ENCODE measurements at regions not wholly inside any gene's neighbourhood (a gene's known extent, or its start where the extent isn't known, plus 50 kb on each side); places are given as distances from the start of the nearest gene placed in this dataset.

- WGBS, 2 experiments (ENCODE audit: insufficient coverage in 2 of 2) = 88 to 92% methylated on average over 9 to 11 of the region's 11 CpGs
- H3K36me3 ChIP-seq (ENCODE audit: control insufficient read depth, insufficient read depth, low read length) = no peaks in the 10 kb centered on the region
- H3K9me3 ChIP-seq (ENCODE audit: control insufficient read depth, low read length) = no peaks in the 10 kb centered on the region
- H3K27ac ChIP-seq (ENCODE audit: low read depth, low read length, severe bottlenecking) = no peak overlapping the region
- H3K4me1 ChIP-seq (ENCODE audit: control insufficient read depth, insufficient read depth, low read length, poor library complexity, severe bottlenecking) = peaks cover 2% of the 10 kb centered on the region
- H3K4me3 ChIP-seq (ENCODE audit: extremely low read depth, insufficient read depth, low read length, poor library complexity, severe bottlenecking) = no peak overlapping the region
These were observed 273.9 kb upstream of the IRX2 start for GRCh38 chr5:3025392-3025791.

DNA sequence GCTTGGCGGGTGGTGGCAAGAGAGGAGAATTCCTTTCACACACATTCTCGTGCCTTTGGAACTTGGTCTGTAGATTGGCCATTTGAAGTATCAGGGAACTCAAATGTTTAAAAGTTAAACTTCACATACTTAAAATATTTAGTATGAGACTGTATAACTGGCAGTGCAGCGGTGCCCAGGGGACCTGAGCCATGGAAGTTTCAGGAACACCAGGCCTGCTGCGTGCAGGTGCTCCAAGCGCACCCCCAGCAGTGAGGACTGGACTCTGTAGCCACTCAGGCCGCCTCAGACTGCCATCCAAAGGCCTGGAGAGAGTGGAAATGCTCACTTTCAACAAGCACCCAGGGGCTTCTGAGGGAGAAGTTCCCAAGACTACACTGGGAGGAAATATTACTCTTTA, 273.5 kb upstream of the IRX2 start:
- no peaks in the 10 kb centered on the region for H3K9me3 ChIP-seq (ENCODE audit: control insufficient read depth, low read length)
- WGBS, 2 experiments (ENCODE audit: insufficient coverage in 2 of 2) = 89 to 100% methylated on average over 4 of the region's 6 CpGs
- H3K4me3 ChIP-seq (ENCODE audit: extremely low read depth, insufficient read depth, low read length, poor library complexity, severe bottlenecking) = no peak overlapping the region
- H3K4me1 ChIP-seq (ENCODE audit: control insufficient read depth, insufficient read depth, low read length, poor library complexity, severe bottlenecking) = peaks cover 2% of the 10 kb centered on the region
- no peak overlapping the region for H3K27ac ChIP-seq (ENCODE audit: low read depth, low read length, severe bottlenecking)
- no peaks in the 10 kb centered on the region for H3K36me3 ChIP-seq (ENCODE audit: control insufficient read depth, insufficient read depth, low read length)

- no peak overlapping the region for H3K27ac ChIP-seq (ENCODE audit: low read depth, low read length, severe bottlenecking)
- H3K4me1 ChIP-seq (ENCODE audit: control insufficient read depth, insufficient read depth, low read length, poor library complexity, severe bottlenecking) = peaks cover 2% of the 10 kb centered on the region
- no peak overlapping the region for H3K4me3 ChIP-seq (ENCODE audit: extremely low read depth, insufficient read depth, low read length, poor library complexity, severe bottlenecking)
- H3K9me3 ChIP-seq (ENCODE audit: control insufficient read depth, low read length) = no peaks in the 10 kb centered on the region
- no peaks in the 10 kb centered on the region for H3K36me3 ChIP-seq (ENCODE audit: control insufficient read depth, insufficient read depth, low read length)
- WGBS, 2 experiments (ENCODE audit: insufficient coverage in 2 of 2) = 80 to 82% methylated on average over 2 to 5 of the region's 9 CpGs
These were observed 273.1 kb upstream of the IRX2 start for GRCh38 chr5:3024554-3024953.

DNA sequence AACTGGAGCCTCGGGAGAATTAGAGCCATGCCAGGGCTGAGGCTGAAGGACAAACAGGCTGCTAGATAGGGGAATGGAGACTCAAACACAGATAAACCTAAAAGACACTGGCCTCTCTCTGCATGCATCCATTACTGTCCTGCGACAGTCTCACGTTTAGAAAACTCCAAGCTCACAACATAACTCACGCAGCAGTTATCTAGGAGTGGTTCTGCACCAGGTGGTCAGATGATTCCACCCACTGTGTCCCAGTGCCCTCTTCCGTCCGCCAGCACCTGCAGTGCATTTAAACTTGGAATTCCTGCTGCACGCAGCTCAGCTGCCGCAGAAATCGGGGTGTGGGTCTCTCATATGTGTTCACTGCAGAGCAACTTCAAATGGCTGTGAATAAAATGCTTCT, 272.6 kb upstream of the IRX2 start:
- 86 to 90% methylated on average over 9 of the region's 9 CpGs for WGBS, 2 experiments (ENCODE audit: insufficient coverage in 2 of 2)
- Histone ChIP-seq H3K36me3 (ENCODE audit: control insufficient read depth, insufficient read depth, low read length) (no peaks in the 10 kb centered on the region), H3K4me3 (ENCODE audit: extremely low read depth, insufficient read depth, low read length, poor library complexity, severe bottlenecking) (no peak overlapping the region), H3K27ac (ENCODE audit: low read depth, low read length, severe bottlenecking) (no peak overlapping the region), H3K4me1 (ENCODE audit: control insufficient read depth, insufficient read depth, low read length, poor library complexity, severe bottlenecking) (peaks cover 2% of the 10 kb centered on the region), H3K9me3 (ENCODE audit: control insufficient read depth, low read length) (no peaks in the 10 kb centered on the region)

GRCh38 chr5:3023656-3024055, 272.2 kb upstream of the IRX2 start:
- Histone ChIP-seq H3K9me3 (ENCODE audit: control insufficient read depth, low read length) (no peaks in the 10 kb centered on the region), H3K4me3 (ENCODE audit: extremely low read depth, insufficient read depth, low read length, poor library complexity, severe bottlenecking) (no peak overlapping the region), H3K27ac (ENCODE audit: low read depth, low read length, severe bottlenecking) (no peak overlapping the region), H3K4me1 (ENCODE audit: control insufficient read depth, insufficient read depth, low read length, poor library complexity, severe bottlenecking) (peaks cover 2% of the 10 kb centered on the region), H3K36me3 (ENCODE audit: control insufficient read depth, insufficient read depth, low read length) (no peaks in the 10 kb centered on the region)
- 79 to 96% methylated on average over 7 to 12 of the region's 12 CpGs for WGBS, 2 experiments (ENCODE audit: insufficient coverage in 2 of 2)

- 85 to 100% methylated on average over 2 to 4 of the region's 5 CpGs for WGBS, 2 experiments (ENCODE audit: insufficient coverage in 2 of 2)
- Histone ChIP-seq H3K27ac (ENCODE audit: low read depth, low read length, severe bottlenecking) (no peak overlapping the region), H3K4me1 (ENCODE audit: control insufficient read depth, insufficient read depth, low read length, poor library complexity, severe bottlenecking) (peaks cover 2% of the 10 kb centered on the region), H3K9me3 (ENCODE audit: control insufficient read depth, low read length) (no peaks in the 10 kb centered on the region), H3K4me3 (ENCODE audit: extremely low read depth, insufficient read depth, low read length, poor library complexity, severe bottlenecking) (no peak overlapping the region), H3K36me3 (ENCODE audit: control insufficient read depth, insufficient read depth, low read length) (no peaks in the 10 kb centered on the region)
These were observed 271.2 kb upstream of the IRX2 start for GRCh38 chr5:3022665-3023064.

DNA sequence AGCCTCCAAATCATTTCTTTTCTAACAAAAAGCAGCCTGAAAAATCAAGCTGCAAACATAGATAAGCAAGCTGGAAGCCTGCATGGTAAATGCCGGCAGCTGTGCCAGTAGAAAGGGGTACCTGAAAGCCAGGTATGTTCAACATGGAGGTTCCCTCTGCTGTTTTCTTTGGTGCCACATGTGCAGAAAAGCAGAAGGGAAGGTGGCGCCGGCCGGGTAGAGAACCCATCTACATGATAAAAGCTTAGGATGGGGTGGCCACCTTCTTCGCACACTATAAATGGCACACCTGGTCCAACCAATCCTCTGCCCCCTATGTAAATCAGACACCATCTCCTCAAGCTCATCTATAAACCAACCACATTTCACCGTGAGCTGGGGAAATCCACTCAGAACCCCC, 268.9 kb upstream of the IRX2 start:
- WGBS, 2 experiments (ENCODE audit: insufficient coverage in 2 of 2) = 95 to 100% methylated on average over 1 to 4 of the region's 6 CpGs
- Histone ChIP-seq H3K36me3 (ENCODE audit: control insufficient read depth, insufficient read depth, low read length) (no peaks in the 10 kb centered on the region), H3K9me3 (ENCODE audit: control insufficient read depth, low read length) (no peaks in the 10 kb centered on the region), H3K27ac (ENCODE audit: low read depth, low read length, severe bottlenecking) (no peak overlapping the region), H3K4me3 (ENCODE audit: extremely low read depth, insufficient read depth, low read length, poor library complexity, severe bottlenecking) (no peak overlapping the region), H3K4me1 (ENCODE audit: control insufficient read depth, insufficient read depth, low read length, poor library complexity, severe bottlenecking) (no peaks in the 10 kb centered on the region)

DNA sequence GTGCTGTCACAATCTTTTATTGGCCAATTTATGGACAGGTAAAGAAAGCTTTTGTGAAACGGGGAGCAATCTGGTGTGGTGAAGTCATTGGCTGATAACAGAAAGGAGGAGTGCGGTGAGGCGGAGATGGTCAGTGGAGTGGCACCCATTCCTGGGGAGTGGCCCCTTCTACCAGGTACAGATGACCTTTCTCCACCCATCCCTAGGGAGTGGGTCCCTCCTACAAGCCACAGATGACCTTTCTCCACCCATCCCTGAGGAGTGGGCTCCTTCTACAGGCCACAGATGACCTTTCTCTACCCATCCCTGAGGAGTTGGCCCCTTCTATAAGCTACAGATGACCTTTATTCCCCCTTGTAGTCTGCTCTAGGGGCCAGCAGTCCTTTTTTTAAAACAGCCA, 267.6 kb upstream of the IRX2 start:
- Histone ChIP-seq H3K27ac (ENCODE audit: low read depth, low read length, severe bottlenecking) (no peak overlapping the region), H3K4me3 (ENCODE audit: extremely low read depth, insufficient read depth, low read length, poor library complexity, severe bottlenecking) (no peak overlapping the region), H3K9me3 (ENCODE audit: control insufficient read depth, low read length) (no peaks in the 10 kb centered on the region), H3K36me3 (ENCODE audit: control insufficient read depth, insufficient read depth, low read length) (no peaks in the 10 kb centered on the region), H3K4me1 (ENCODE audit: control insufficient read depth, insufficient read depth, low read length, poor library complexity, severe bottlenecking) (no peaks in the 10 kb centered on the region)
- WGBS, 2 experiments (ENCODE audit: insufficient coverage in 2 of 2) = no CpG with 5 or more reads among the region's 3 CpGs

GRCh38 chr5:3011764-3012017, 260.2 kb upstream of the IRX2 start:
- Histone ChIP-seq H3K4me3 (ENCODE audit: extremely low read depth, insufficient read depth, low read length, poor library complexity, severe bottlenecking) (no peak overlapping the region), H3K9me3 (ENCODE audit: control insufficient read depth, low read length) (no peaks in the 10 kb centered on the region), H3K27ac (ENCODE audit: low read depth, low read length, severe bottlenecking) (no peak overlapping the region), H3K4me1 (ENCODE audit: control insufficient read depth, insufficient read depth, low read length, poor library complexity, severe bottlenecking) (no peaks in the 10 kb centered on the region), H3K36me3 (ENCODE audit: control insufficient read depth, insufficient read depth, low read length) (no peaks in the 10 kb centered on the region)
- 90 to 94% methylated on average over 2 of the region's 3 CpGs for WGBS, 2 experiments (ENCODE audit: insufficient coverage in 2 of 2)

DNA sequence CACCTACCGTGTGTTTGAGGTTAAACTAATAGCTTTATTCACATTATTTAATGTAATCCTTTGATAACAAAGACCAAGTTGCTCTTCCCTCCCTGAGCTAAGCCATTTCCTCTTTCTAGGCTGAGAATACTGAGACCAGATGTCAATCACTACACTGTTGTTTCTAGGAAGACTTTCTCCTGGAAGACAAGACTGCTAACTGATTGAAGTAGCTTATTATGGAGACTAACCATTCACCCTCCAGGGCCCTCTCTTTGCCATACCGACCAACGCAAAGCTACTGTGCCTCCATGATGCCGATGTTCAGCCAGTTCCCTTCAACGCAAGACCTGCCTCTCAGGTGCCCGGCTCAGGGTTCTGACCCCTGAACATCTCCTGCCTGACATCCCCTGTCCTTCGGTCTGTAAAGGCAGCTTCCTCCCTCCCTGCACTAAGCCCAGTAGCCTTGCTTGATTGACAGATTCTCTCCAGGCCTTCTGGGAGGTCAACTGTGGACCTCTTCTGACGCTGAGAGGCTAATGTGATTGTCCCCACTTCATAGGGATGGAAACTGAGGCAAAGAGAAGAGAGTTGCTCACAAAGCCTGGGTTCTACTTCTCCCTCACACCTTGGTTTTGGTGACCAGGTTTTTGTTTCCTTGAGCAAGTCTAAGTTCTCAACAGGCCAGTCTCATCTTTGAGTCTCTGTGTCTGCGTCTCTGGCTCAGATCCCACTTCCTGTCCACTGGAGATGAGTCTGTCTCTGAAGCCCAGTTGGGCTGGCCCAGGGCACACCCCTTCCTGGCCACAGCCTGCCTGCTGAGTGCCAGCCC, 259.7 kb upstream of the IRX2 start:
- 91 to 94% methylated on average over 6 to 7 of the region's 9 CpGs for WGBS, 2 experiments (ENCODE audit: insufficient coverage in 2 of 2)
- Histone ChIP-seq H3K36me3 (ENCODE audit: control insufficient read depth, insufficient read depth, low read length) (no peaks in the 10 kb centered on the region), H3K4me1 (ENCODE audit: control insufficient read depth, insufficient read depth, low read length, poor library complexity, severe bottlenecking) (no peaks in the 10 kb centered on the region), H3K9me3 (ENCODE audit: control insufficient read depth, low read length) (no peaks in the 10 kb centered on the region), H3K4me3 (ENCODE audit: extremely low read depth, insufficient read depth, low read length, poor library complexity, severe bottlenecking) (no peak overlapping the region), H3K27ac (ENCODE audit: low read depth, low read length, severe bottlenecking) (no peak overlapping the region)

- no peak overlapping the region for H3K4me3 ChIP-seq (ENCODE audit: extremely low read depth, insufficient read depth, low read length, poor library complexity, severe bottlenecking)
- 73 to 93% methylated on average over 3 to 7 of the region's 9 CpGs for WGBS, 2 experiments (ENCODE audit: insufficient coverage in 2 of 2)
- H3K9me3 ChIP-seq (ENCODE audit: control insufficient read depth, low read length) = no peaks in the 10 kb centered on the region
- no peaks in the 10 kb centered on the region for H3K4me1 ChIP-seq (ENCODE audit: control insufficient read depth, insufficient read depth, low read length, poor library complexity, severe bottlenecking)
- no peak overlapping the region for H3K27ac ChIP-seq (ENCODE audit: low read depth, low read length, severe bottlenecking)
- H3K36me3 ChIP-seq (ENCODE audit: control insufficient read depth, insufficient read depth, low read length) = no peaks in the 10 kb centered on the region
These were observed 258.9 kb upstream of the IRX2 start for GRCh38 chr5:3010301-3010952.

Measured in mesodermal cell (in vitro differentiated cells).